ENCODE measurements at regions not wholly inside any gene's neighbourhood (a gene's known extent, or its start where the extent isn't known, plus 50 kb on each side); places are given as distances from the start of the nearest gene placed in this dataset.

GRCh38 chr10:130858626-130859025 lies 452.9 kb downstream of the TCERG1L start:
- in situ Hi-C loops (cut with HindIII; ENCODE audit: low sequenced_read_pairs) = no loop called here
- TF ChIP-seq CTCF (IDR thresholded peaks at IDR 0.05; ENCODE audit: low read depth, low read length) = no peak
- no peak overlapping the region for H3K4me3 ChIP-seq (ENCODE audit: low read depth, low read length)
- no peak for DNase-seq (ENCODE audit: low read depth, low spot score)

DNA sequence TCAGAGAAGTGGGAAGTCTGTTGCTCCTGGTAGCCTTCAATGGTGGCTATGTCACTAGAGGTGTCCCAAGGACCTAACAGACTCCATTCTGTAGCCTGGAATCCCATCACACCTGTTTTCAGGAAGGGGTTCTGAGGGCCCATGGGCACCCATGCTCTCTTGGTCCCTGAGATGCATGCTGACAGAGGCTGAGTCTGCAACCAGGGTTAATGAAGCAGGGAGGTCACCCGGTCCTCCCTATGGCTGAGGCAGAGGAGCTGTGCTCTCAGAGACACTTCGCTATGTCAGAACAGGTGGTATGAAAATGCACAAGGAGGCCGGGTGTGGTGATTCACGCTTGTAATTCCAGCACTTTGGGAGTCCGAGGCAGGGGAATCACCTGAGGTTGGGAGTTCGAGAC lies 452.1 kb downstream of the TCERG1L start:
- in situ Hi-C loops (cut with HindIII; ENCODE audit: low sequenced_read_pairs) = no loop called here

DNA sequence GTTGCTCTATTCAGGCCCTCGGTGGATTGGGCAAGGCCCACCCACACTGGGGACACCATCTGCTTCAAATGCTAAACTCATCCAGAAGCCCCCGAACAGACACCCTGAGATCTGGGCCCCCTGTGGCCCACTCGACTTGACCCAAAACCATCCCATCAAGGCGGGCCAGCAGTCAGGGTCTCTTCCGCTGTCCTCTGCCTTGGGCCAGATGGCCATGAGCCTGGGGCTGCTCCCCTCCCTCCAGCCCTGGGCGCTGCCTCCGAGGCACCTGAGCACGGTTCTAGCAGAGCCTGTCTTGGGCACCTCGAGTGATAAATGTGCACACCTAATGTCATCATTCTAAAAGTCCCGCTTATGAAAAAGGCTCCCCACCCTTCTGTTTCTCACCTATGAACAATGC lies 449.4 kb downstream of the TCERG1L start:
- no peak overlapping the region for H3K4me3 ChIP-seq (ENCODE audit: low read depth, low read length)
- DNase-seq (ENCODE audit: low read depth, low spot score) = no peak
- in situ Hi-C loops (cut with HindIII; ENCODE audit: low sequenced_read_pairs) = no loop called here
- no peak for TF ChIP-seq CTCF (IDR thresholded peaks at IDR 0.05; ENCODE audit: low read depth, low read length)

More for the DNA sequence above, 452.1 kb downstream of the TCERG1L start:
- no peak for TF ChIP-seq CTCF (IDR thresholded peaks at IDR 0.05; ENCODE audit: low read depth, low read length)
- no peak overlapping the region for H3K4me3 ChIP-seq (ENCODE audit: low read depth, low read length)
- no peak for DNase-seq (ENCODE audit: low read depth, low spot score)

DNA sequence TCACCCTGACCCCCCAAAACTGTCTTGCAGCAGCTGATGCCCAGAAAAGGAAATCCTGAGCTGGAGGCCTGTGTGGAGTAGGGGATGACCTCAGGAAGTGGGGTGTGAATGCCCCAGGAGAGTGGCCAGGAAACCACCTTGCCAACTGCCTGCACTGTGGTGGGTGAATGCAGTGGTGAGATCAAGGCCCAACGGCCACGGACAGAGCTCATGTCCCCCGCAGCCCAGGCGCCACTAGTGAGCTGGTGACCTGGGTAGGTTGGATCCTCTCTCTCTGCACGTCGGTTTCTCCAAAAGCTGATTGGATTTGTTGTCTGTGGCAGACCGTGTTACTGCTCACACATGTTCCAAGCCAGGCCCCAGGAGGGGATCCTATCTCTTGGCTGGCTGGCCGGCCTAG lies 448.9 kb downstream of the TCERG1L start:
- in situ Hi-C loops (cut with HindIII; ENCODE audit: low sequenced_read_pairs) = no loop called here
- H3K4me3 ChIP-seq (ENCODE audit: low read depth, low read length) = no peak overlapping the region
- no peak for DNase-seq (ENCODE audit: low read depth, low spot score)
- TF ChIP-seq CTCF (IDR thresholded peaks at IDR 0.05; ENCODE audit: low read depth, low read length) = no peak

GRCh38 chr10:130863044-130863443 lies 448.5 kb downstream of the TCERG1L start:
- in situ Hi-C loops (cut with HindIII; ENCODE audit: low sequenced_read_pairs) = no loop called here
- no peak overlapping the region for H3K4me3 ChIP-seq (ENCODE audit: low read depth, low read length)
- no peak for DNase-seq (ENCODE audit: low read depth, low spot score)
- TF ChIP-seq CTCF (IDR thresholded peaks at IDR 0.05; ENCODE audit: low read depth, low read length) = no peak

DNA sequence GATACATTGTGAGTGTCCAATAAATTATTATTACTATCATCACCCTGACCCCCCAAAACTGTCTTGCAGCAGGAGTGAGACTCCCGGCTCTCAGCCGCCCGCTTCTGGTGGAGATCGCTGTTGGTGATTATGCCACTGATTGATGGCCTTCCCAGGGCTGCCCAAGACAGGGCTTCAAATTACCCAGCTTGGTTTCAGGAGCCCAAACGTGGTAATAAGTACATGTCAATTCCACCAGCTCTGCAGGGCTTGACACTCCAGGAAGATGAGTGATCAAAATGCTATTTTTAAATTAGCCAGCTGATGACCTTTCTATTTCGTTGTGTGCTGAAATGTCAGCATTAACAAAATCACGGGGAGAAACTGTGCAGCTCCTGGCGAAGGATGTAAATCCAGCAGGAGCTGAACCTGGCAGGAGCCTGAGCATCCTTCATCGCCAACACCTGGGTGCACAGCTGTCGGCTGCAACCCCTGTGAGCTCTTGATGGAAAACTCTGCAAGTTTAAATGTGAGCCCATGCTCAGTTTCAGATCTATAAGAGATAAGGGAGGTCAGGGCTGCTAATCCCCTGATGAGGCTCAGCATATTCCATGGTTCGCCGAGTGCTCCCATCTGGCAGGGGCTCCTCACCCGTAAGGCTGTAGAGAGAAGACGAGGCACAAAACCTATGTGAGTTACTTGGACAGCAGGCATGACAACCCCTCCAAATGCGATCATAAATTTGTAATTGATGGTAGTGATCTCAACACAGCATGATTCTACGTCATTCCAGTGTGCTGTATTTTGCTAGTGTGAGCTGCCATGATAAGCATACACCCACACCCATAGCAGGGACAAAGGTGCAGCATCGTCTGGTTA lies 446.3 kb downstream of the TCERG1L start:
- H3K4me3 ChIP-seq (ENCODE audit: low read depth, low read length) = no peak overlapping the region
- TF ChIP-seq CTCF (IDR thresholded peaks at IDR 0.05; ENCODE audit: low read depth, low read length) = no peak
- in situ Hi-C loops (cut with HindIII; ENCODE audit: low sequenced_read_pairs) = no loop called here
- DNase-seq (ENCODE audit: low read depth, low spot score) = no peak
